Left cardiac atrium (tissue), 4 donors: ENCODE measurements at regions not wholly inside any gene's neighbourhood (a gene's known extent, or its start where the extent isn't known, plus 50 kb on each side); places are given as distances from the start of the nearest gene placed in this dataset.
A peak's percentile ranks its signal among the peaks of the same experiment; 100 is the strongest.
"Not testable (repeated sequence)": the region's sequence is repeated elsewhere in the genome, so short reads cannot be mapped to it uniquely, and the experiment has no call there.

Source experiments
- ATAC-seq, 2 donors: fragments of 200-7000 bp; cut with Tn5 transposase; one replicate each; pipeline ENCODE4 v1.9.1; 2020; ENCODE audit warnings: mild to moderate bottlenecking in 2 of 2, moderate library complexity in 2 of 2
- DNase-seq: peaks from one replicate; pipeline ENCODE4 v3.0.0-alpha.2; 2020
- intact Hi-C, 2 donors: fragments of 100-400 bp; cut with DNase I; formaldehyde crosslinking; loops; one replicate each; pipeline versions ENCODE4 v1.14.1 to v1.15.1; 2022 to 2023
- donor health status: DM: no; HTN: yes; CAD: no.
- donor health status: DM: no; HTN: yes; CAD: no; lungs with severe emphysema.
- donor health status: DM: yes; HTN: yes; CAD: no.
- donor health status: Dilated cardiomyopathy.

GRCh38 chr2:89537862-89538261, 846.4 kb downstream of the RPIA start:
- ATAC-seq, DNase-seq, intact Hi-C loops: not testable (repeated sequence)

- ATAC-seq, DNase-seq, intact Hi-C loops: not testable (repeated sequence)
Measured at GRCh38 chr2:89544110-89544509, 852.6 kb downstream of the RPIA start.

- not testable (repeated sequence) for ATAC-seq, DNase-seq
Measured at GRCh38 chr2:89579154-89579553, 887.7 kb downstream of the RPIA start.

GRCh38 chr2:89582816-89583215, 891.3 kb downstream of the RPIA start:
- intact Hi-C loops, ATAC-seq: not testable (repeated sequence)
- DNase-seq = peak; percentile 36

More at GRCh38 chr2:89579154-89579553, 887.7 kb downstream of the RPIA start:
- intact Hi-C loops = not testable (repeated sequence)

GRCh38 chr2:89584046-89584445, 892.6 kb downstream of the RPIA start:
- DNase-seq = not testable (repeated sequence)

GRCh38 chr2:89584868-89585557, 893.5 kb downstream of the RPIA start:
- not testable (repeated sequence) for DNase-seq
- ATAC-seq = peak in 1 of 2 donors; percentile 29

More at GRCh38 chr2:89584046-89584445, 892.6 kb downstream of the RPIA start:
- intact Hi-C loops, ATAC-seq: not testable (repeated sequence)

GRCh38 chr2:89585558-89585920, 894.1 kb downstream of the RPIA start:
- ATAC-seq = peak; percentile 98 to 100
- DNase-seq = peak; percentile 72

More at GRCh38 chr2:89584868-89585557, 893.5 kb downstream of the RPIA start:
- intact Hi-C loops = not testable (repeated sequence)

GRCh38 chr2:89599843-89600242, 908.4 kb downstream of the RPIA start:
- ATAC-seq, DNase-seq, intact Hi-C loops: not testable (repeated sequence)

More at GRCh38 chr2:89585558-89585920, 894.1 kb downstream of the RPIA start:
- intact Hi-C loops = not testable (repeated sequence)

GRCh38 chr2:89606514-89606913, 915.0 kb downstream of the RPIA start:
- DNase-seq, intact Hi-C loops: not testable (repeated sequence)

GRCh38 chr2:89610207-89610926, 918.9 kb downstream of the RPIA start:
- DNase-seq, ATAC-seq, intact Hi-C loops: not testable (repeated sequence)

More at GRCh38 chr2:89606514-89606913, 915.0 kb downstream of the RPIA start:
- not testable (repeated sequence) for ATAC-seq

GRCh38 chr2:89610927-89611515, 919.5 kb downstream of the RPIA start:
- intact Hi-C loops, DNase-seq, ATAC-seq: not testable (repeated sequence)

- intact Hi-C loops, ATAC-seq, DNase-seq: not testable (repeated sequence)
Measured at GRCh38 chr2:89611710-89612109, 920.2 kb downstream of the RPIA start.

- ATAC-seq, intact Hi-C loops, DNase-seq: not testable (repeated sequence)
Measured at GRCh38 chr2:89649268-89649667, 957.8 kb downstream of the RPIA start.

- ATAC-seq, DNase-seq, intact Hi-C loops: not testable (repeated sequence)
Measured at GRCh38 chr2:89679254-89679653, 987.8 kb downstream of the RPIA start.
